T-cell (primary cell): ENCODE measurements at regions not wholly inside any gene's neighbourhood (a gene's known extent, or its start where the extent isn't known, plus 50 kb on each side); places are given as distances from the start of the nearest gene placed in this dataset.
A peak's percentile ranks its signal among the peaks of the same experiment; 100 is the strongest.
"Not testable (repeated sequence)": the region's sequence is repeated elsewhere in the genome, so short reads cannot be mapped to it uniquely, and the experiment has no call there.

Source experiments
- ATAC-seq, 4 experiments: fragments of 200-7000 bp in 3 of 4; fragments of 150-1000 bp in 1 of 4; cut with Tn5 transposase; replicated peaks in 1 of 4; 1 replicate in 3 of 4; 2 replicates in 1 of 4; pipeline ENCODE4 v1.10.0; 2021; ENCODE audit warnings: moderate library complexity in 3 of 4, mild to moderate bottlenecking in 2 of 4, moderate number of reproducible peaks in 1 of 4
- CTCF ChIA-PET, 2 donors: fragments of 300-600 bp; sonication (Branson Sonifier 250); formaldehyde crosslinking; loops; one replicate each; lab custom pipeline; 2022; ENCODE audit warnings: antibody characterized with exemption in 2 of 2; lab: Charles Lee
- POLR2A ChIA-PET, 2 donors: fragments of 300-600 bp; sonication (Branson Sonifier 250); formaldehyde crosslinking; loops; one replicate each; lab custom pipeline; 2022; ENCODE audit warnings: antibody characterized with exemption in 2 of 2; lab: Charles Lee
- DNase-seq, 35 experiments: peaks; one replicate each; pipeline versions ENCODE4 v3.0.0 to v3.0.0-alpha.2; 2013 to 2023
- H3K27ac ChIP-seq: one replicate; pipeline ENCODE4 v1.5.1; 2013; ENCODE audit warnings: low read length
- H3K27me3 ChIP-seq, 2 experiments: replicated peaks in 1 of 2; 1 replicate in 1 of 2; 2 replicates in 1 of 2; pipeline versions ENCODE4 v1.6.1 to v1.7.0; 2013; ENCODE audit warnings: low read length in 1 of 2, mixed read lengths in 1 of 2; ENCODE audit not compliant: control insufficient read depth in 2 of 2, insufficient read depth in 2 of 2; ENCODE audit errors: extremely low read depth in 1 of 2
- H3K36me3 ChIP-seq, 2 donors: 1 replicate in 1 of 2; 2 replicates in 1 of 2; pipeline versions ENCODE4 v1.6.1 to v1.7.0; 2013; ENCODE audit warnings: low read length in 1 of 2; ENCODE audit not compliant: control insufficient read depth in 2 of 2, insufficient read depth in 1 of 2; ENCODE audit errors: extremely low read depth in 1 of 2
- H3K4me1 ChIP-seq, 2 experiments: 1 replicate in 1 of 2; 2 replicates in 1 of 2; pipeline versions ENCODE4 v1.6.1 to v1.7.0; 2013; ENCODE audit warnings: low read length in 2 of 2, mixed read lengths in 1 of 2; ENCODE audit not compliant: insufficient read depth in 2 of 2, control insufficient read depth in 1 of 2; ENCODE audit errors: extremely low read depth in 1 of 2
- H3K4me3 ChIP-seq, 2 donors: 1 replicate in 1 of 2; 2 replicates in 1 of 2; pipeline versions ENCODE4 v1.5.1 to v1.7.0; 2013; ENCODE audit warnings: mild to moderate bottlenecking in 2 of 2, low read length in 1 of 2, moderate library complexity in 1 of 2; ENCODE audit not compliant: control insufficient read depth in 1 of 2; ENCODE audit errors: extremely low read depth in 1 of 2
- H3K9me3 ChIP-seq: 2 replicates; pipeline ENCODE4 v1.7.0; 2013
- H3K27ac Mint-ChIP-seq, 2 donors: one replicate each; pipeline ENCODE4 v1.8.0; 2020 to 2021; ENCODE audit warnings: mild to moderate bottlenecking in 2 of 2, mixed read lengths in 2 of 2
- H3K27me3 Mint-ChIP-seq, 2 donors: one replicate each; pipeline ENCODE4 v1.8.0; 2021 to 2022; ENCODE audit warnings: mixed read lengths in 2 of 2
- H3K36me3 Mint-ChIP-seq: one replicate; pipeline ENCODE4 v1.8.0; 2021; ENCODE audit warnings: mixed read lengths
- H3K4me1 Mint-ChIP-seq, 3 donors: one replicate each; pipeline ENCODE4 v1.8.0; 2020 to 2022; ENCODE audit warnings: mixed read lengths in 3 of 3, mild to moderate bottlenecking in 1 of 3
- H3K4me3 Mint-ChIP-seq, 3 donors: one replicate each; pipeline ENCODE4 v1.8.0; 2020 to 2022; ENCODE audit warnings: mild to moderate bottlenecking in 3 of 3, mixed read lengths in 3 of 3, moderate library complexity in 3 of 3
- H3K9me3 Mint-ChIP-seq, 3 donors: one replicate each; pipeline ENCODE4 v1.8.0; 2020 to 2022; ENCODE audit warnings: mixed read lengths in 3 of 3
- WGBS: methylation state at CpG from one replicate; pipeline ENCODE4 v1.1.5; 2013; ENCODE audit warnings: missing lambda C conversion rate; ENCODE audit not compliant: insufficient coverage; 5-methylcytosine and 5-hydroxymethylcytosine counted together

DNA sequence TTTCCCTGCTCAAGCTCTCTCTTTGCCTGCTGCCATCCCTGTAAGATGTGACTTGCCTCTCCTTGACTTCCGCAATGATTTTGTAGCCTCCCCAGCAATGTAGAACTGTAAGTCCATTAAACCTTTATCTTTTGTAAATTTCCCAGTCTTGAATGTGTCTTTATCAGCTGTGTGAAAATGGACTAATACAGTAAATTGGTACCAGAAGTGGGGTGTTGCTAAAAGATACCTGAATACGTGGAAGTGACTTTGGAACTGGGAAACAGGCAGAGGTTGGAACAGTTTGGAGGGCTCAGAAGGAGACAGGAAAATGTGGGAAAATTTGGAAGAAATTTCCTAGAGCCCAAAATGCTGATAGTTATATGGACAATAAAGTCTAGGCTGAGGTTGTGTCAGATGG, 184.6 kb upstream of the EEF2KMT start:
- H3K4me1 ChIP-seq, ATAC-seq, H3K27ac ChIP-seq, H3K27me3 ChIP-seq, H3K36me3 Mint-ChIP-seq, H3K27ac Mint-ChIP-seq, CTCF ChIA-PET, H3K4me3 Mint-ChIP-seq, H3K36me3 ChIP-seq, H3K4me3 ChIP-seq, H3K9me3 ChIP-seq, H3K27me3 Mint-ChIP-seq, POLR2A ChIA-PET, DNase-seq, H3K4me1 Mint-ChIP-seq: not testable (repeated sequence)
- WGBS, result no CpG with 5 or more reads among the region's 2 CpGs
- peaks cover 20 to 60% (median 51%) of the 10 kb centered on the region in 3 donors for H3K9me3 Mint-ChIP-seq

DNA sequence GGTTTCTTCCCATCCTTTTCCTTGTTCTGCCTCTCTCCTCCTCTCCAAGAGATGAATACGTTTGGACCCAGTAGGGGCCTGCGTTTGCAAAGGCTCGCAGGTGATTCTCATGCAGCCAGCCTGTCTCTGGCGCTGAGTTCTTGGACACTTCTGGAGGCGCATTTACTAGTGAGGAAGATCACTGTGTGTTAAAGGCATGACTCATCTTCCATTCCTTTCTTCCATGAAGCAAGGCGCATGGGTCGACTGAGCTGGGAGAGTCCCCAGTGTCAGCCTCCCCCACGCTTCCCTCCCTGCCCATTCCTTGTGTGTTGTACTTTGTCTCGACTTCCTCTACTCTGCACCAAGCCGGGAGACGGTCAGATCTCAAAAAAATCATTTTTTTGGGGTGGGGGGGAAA, 159.9 kb upstream of the EEF2KMT start:
- no peak for ATAC-seq
- Histone ChIP-seq H3K9me3 (no peaks in the 10 kb centered on the region), H3K4me1 (no peaks in the 10 kb centered on the region), H3K27ac (no peak overlapping the region), H3K27me3 (peaks cover 0 to 13% of the 10 kb centered on the region in 2 experiments), H3K4me3 (no peak overlapping the region), H3K36me3 (no peaks in the 10 kb centered on the region)
- Mint-ChIP-seq H3K27me3 (peaks cover 26 to 32% of the 10 kb centered on the region in 2 donors), H3K4me3 (no peak overlapping the region), H3K36me3 (no peaks in the 10 kb centered on the region), H3K27ac (no peak overlapping the region), H3K9me3 (peaks cover 0 to 4% (median 0%) of the 10 kb centered on the region in 3 donors), H3K4me1 (no peaks in the 10 kb centered on the region)
- 70% methylated on average over 2 of the region's 11 CpGs for WGBS
- DNase-seq, result no peak
- ChIA-PET POLR2A (no interaction called here), CTCF (no interaction called here)

DNA sequence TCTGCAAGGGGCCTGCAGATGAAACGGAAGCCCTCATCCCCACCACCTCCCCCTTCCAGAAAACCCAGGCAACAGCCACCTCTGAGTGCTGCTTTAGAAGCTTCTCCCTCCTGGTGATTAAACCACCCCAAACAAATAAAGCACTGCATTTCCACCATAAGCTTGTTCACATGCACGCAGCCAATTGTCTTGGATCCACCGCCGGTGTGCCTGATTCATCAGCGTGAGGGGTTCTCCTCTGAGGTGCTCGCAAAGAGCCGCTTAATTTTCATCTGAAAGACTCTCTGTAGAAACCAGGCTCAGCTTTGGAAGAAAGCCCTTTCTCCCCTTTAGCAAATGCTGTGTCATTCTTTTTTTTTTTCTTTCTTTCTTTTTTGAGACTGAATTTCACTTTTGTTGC, 155.2 kb upstream of the EEF2KMT start:
- H3K27ac ChIP-seq, result no peak overlapping the region
- Mint-ChIP-seq H3K27ac (no peak overlapping the region), H3K4me3 (no peak overlapping the region), H3K4me1 (no peaks in the 10 kb centered on the region), H3K27me3 (peaks cover 28 to 29% of the 10 kb centered on the region in 2 donors), H3K36me3 (no peaks in the 10 kb centered on the region), H3K9me3 (peaks cover 0 to 4% (median 0%) of the 10 kb centered on the region in 3 donors)
- H3K4me3 ChIP-seq, result no peak overlapping the region
- 67% methylated on average over 6 of the region's 7 CpGs for whole genome bisulfite sequencing
- ATAC-seq, result no peak
- CTCF ChIA-PET, result no interaction called here
- H3K4me1 ChIP-seq, result no peaks in the 10 kb centered on the region
- H3K9me3 ChIP-seq, result no peaks in the 10 kb centered on the region
- POLR2A ChIA-PET, result no interaction called here
- peaks cover 0 to 13% of the 10 kb centered on the region in 2 experiments for H3K27me3 ChIP-seq
- H3K36me3 ChIP-seq, result no peaks in the 10 kb centered on the region
- DNase-seq, result no peak

DNA sequence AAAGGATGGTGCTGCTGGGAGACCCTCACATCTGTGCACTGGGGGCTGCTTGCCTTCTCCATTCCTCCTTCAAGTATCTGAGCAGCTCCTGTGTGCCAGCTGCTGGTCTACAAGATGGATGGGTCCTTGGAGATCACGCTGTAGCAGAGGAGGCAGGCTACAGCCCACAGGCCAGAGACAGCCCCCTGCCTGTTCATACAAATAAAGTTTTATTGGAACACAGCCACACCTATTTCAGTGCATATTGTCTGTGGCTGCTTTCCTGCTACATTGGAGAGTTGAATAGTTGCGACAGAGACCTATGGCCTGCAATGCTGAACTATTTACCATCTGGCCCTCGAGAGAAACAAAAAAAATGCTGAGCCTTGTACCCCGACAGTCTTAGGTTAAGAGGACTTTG, 149.8 kb upstream of the EEF2KMT start:
- H3K36me3 Mint-ChIP-seq, POLR2A ChIA-PET, H3K27ac Mint-ChIP-seq, DNase-seq, H3K4me1 ChIP-seq, H3K4me1 Mint-ChIP-seq, H3K4me3 ChIP-seq, H3K27me3 ChIP-seq, H3K9me3 Mint-ChIP-seq, CTCF ChIA-PET, H3K4me3 Mint-ChIP-seq, ATAC-seq, H3K36me3 ChIP-seq, H3K27ac ChIP-seq, H3K9me3 ChIP-seq: not testable (repeated sequence)
- peaks cover 10 to 21% of the 10 kb centered on the region in 2 donors for H3K27me3 Mint-ChIP-seq
- WGBS, result 52% methylated on average over 2 of the region's 4 CpGs

DNA sequence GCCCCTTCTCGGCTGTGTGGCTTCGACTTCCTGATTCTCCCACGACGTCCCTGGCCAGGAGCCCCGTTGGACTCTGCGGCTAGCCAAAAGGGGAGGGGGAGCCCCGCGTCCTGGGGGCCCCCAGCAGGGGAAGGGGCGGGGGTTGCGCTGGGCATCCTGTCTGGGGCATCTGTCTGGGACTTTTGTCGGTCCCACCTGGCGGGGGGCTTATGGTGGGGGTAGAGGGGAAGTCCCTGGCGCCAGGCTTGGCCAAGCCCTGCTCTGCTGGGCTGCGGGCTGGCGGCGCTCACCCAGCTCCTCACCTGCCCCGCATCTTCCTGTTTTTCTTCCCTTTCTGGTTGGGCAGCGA, 142.7 kb upstream of the EEF2KMT start:
- H3K9me3 ChIP-seq, H3K36me3 ChIP-seq, H3K4me1 ChIP-seq, CTCF ChIA-PET, H3K27ac ChIP-seq, POLR2A ChIA-PET, H3K9me3 Mint-ChIP-seq, DNase-seq, H3K4me3 ChIP-seq, H3K27ac Mint-ChIP-seq, ATAC-seq, H3K36me3 Mint-ChIP-seq, H3K4me1 Mint-ChIP-seq: not testable (repeated sequence)
- Mint-ChIP-seq H3K4me3 (peak overlapping the region; percentile 21 to 69 (median 34)), H3K27me3 (peaks cover 23 to 47% of the 10 kb centered on the region in 2 donors)
- WGBS, result 0% methylated on average over 2 of the region's 18 CpGs
- H3K27me3 ChIP-seq, result peaks cover 0 to 27% of the 10 kb centered on the region in 2 experiments

DNA sequence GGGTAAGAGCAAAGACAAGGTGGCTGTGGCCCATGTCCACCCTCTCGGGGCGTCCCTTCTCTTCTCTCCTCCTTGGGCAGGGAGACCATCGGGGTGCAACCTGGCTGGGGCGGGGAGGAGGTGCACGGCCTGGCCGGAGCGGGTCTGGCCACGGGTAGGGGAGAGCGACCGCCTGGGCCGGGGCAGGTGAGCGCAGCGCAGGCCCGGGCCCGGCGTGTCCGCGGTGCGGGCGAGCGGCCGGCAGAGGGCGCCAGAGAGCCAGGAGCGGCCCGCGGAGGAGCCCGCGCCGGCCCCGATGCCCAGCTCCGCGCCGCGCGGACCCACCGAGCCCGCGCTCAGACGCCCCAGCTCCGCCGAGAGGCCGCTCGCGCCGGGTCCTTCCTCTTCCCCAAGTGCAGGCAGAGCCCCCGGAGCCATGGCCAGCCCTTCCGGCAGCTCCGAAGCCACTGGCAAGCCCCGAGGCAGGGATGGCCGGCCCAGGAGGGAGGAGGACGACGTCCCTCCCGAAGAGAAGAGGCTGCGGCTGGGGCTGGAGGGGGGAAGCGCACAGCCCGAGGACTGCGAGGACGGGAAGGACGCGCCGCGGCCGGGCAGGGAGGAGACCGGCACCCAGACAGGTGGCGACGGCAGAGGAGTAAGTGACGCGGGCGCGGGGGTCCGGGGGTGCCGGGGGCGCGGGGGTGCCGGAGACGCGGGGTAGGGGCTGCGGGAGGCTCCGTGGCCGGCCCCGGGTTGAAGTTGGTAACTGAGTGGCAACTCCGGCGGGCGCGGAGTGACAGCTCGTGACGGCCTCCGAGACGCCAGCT, 142.1 kb upstream of the EEF2KMT start:
- peaks cover 17 to 41% of the 10 kb centered on the region in 2 donors for H3K27me3 Mint-ChIP-seq
- H3K27ac Mint-ChIP-seq, H3K9me3 Mint-ChIP-seq, H3K9me3 ChIP-seq, H3K36me3 Mint-ChIP-seq, H3K4me1 ChIP-seq, H3K4me3 ChIP-seq, ATAC-seq, POLR2A ChIA-PET, CTCF ChIA-PET, H3K4me1 Mint-ChIP-seq, H3K36me3 ChIP-seq, H3K27ac ChIP-seq: not testable (repeated sequence)
- under 1% methylated on average over 35 of the region's 89 CpGs for WGBS
- peak overlapping the region; percentile 53 to 72 (median 69) for H3K4me3 Mint-ChIP-seq
- H3K27me3 ChIP-seq, result peaks cover 0 to 31% of the 10 kb centered on the region in 2 experiments
- peak in 30 of 35 experiments; percentile 4 to 69 (median 30) for DNase-seq
